Liver (tissue), 7 donors: ENCODE measurements at regions not wholly inside any gene's neighbourhood (a gene's known extent, or its start where the extent isn't known, plus 50 kb on each side); places are given as distances from the start of the nearest gene placed in this dataset.
"Not testable (repeated sequence)": the region's sequence is repeated elsewhere in the genome, so short reads cannot be mapped to it uniquely, and the experiment has no call there.

Experiments
- DNase-seq: peaks from one replicate; pipeline ENCODE4 v3.0.0-alpha.2; 2017; ENCODE audit warnings: low spot score
- H3K27ac ChIP-seq, 2 donors: one replicate each; pipeline ENCODE4 v1.7.0; 2013; ENCODE audit warnings: inconsistent platforms in 2 of 2, low read length in 2 of 2, control low read depth in 1 of 2, low read depth in 1 of 2, mild to moderate bottlenecking in 1 of 2
- H3K27me3 ChIP-seq, 4 donors: one replicate each; pipeline versions ENCODE4 v1.6.1 to v1.7.0; 2013; ENCODE audit warnings: low read length in 3 of 4, inconsistent platforms in 1 of 4, mild to moderate bottlenecking in 1 of 4, moderate library complexity in 1 of 4; ENCODE audit not compliant: control insufficient read depth in 4 of 4, insufficient read depth in 4 of 4
- H3K36me3 ChIP-seq, 4 donors: one replicate each; pipeline versions ENCODE4 v1.6.1 to v1.7.0; 2013; ENCODE audit warnings: low read length in 3 of 4, mild to moderate bottlenecking in 3 of 4, low read depth in 1 of 4, moderate library complexity in 1 of 4; ENCODE audit not compliant: control insufficient read depth in 4 of 4, insufficient read depth in 3 of 4
- H3K4me1 ChIP-seq, 4 donors: one replicate each; pipeline versions ENCODE4 v1.6.1 to v1.7.0; 2013; ENCODE audit warnings: low read length in 3 of 4, mild to moderate bottlenecking in 3 of 4, moderate library complexity in 1 of 4; ENCODE audit not compliant: control insufficient read depth in 4 of 4, insufficient read depth in 4 of 4
- H3K4me3 ChIP-seq, 3 donors: one replicate each; pipeline versions ENCODE4 v1.6.1 to v1.7.0; 2013; ENCODE audit warnings: low read length in 3 of 3, control low read depth in 1 of 3, low read depth in 1 of 3, mild to moderate bottlenecking in 1 of 3
- H3K9ac ChIP-seq, 2 donors: one replicate each; pipeline ENCODE4 v1.7.0; 2013; ENCODE audit warnings: low read length in 2 of 2, mild to moderate bottlenecking in 2 of 2, moderate library complexity in 2 of 2, control low read depth in 1 of 2, low read depth in 1 of 2
- H3K9me3 ChIP-seq, 4 donors: one replicate each; pipeline versions ENCODE4 v1.6.1 to v1.7.0; 2013; ENCODE audit warnings: low read length in 3 of 4; ENCODE audit not compliant: control insufficient read depth in 4 of 4
- FOXA2 ChIP-seq: IDR thresholded peaks from 2 replicates; pipeline ENCODE4 v1.6.1; 2016; ENCODE audit warnings: antibody characterized with exemption
- HNF4A ChIP-seq, 2 donors: conservative IDR thresholded peaks; 2 replicates each; pipeline ENCODE4 v1.6.1; 2016; ENCODE audit warnings: antibody characterized with exemption in 2 of 2, mild to moderate bottlenecking in 2 of 2
- HNF4G ChIP-seq: IDR thresholded peaks from 2 replicates; pipeline ENCODE4 v1.6.1; 2016; ENCODE audit warnings: antibody characterized with exemption
- MAX ChIP-seq: IDR thresholded peaks from 2 replicates; pipeline ENCODE4 v1.6.1; 2016; ENCODE audit warnings: antibody characterized with exemption
- SP1 ChIP-seq: IDR thresholded peaks from 2 replicates; pipeline ENCODE4 v1.6.1; 2018; ENCODE audit warnings: antibody characterized with exemption, mild to moderate bottlenecking
- WGBS: extraction: QIAGEN DNeasy Blood & Tissue Kit; methylation state at CpG from one replicate; pipeline ENCODE4 v1.1.7; 2013; 5-methylcytosine and 5-hydroxymethylcytosine counted together
- donor health status: healthy.
- donor health status: healthy.
- donor health status: healthy.
- donor health status: healthy.

DNA sequence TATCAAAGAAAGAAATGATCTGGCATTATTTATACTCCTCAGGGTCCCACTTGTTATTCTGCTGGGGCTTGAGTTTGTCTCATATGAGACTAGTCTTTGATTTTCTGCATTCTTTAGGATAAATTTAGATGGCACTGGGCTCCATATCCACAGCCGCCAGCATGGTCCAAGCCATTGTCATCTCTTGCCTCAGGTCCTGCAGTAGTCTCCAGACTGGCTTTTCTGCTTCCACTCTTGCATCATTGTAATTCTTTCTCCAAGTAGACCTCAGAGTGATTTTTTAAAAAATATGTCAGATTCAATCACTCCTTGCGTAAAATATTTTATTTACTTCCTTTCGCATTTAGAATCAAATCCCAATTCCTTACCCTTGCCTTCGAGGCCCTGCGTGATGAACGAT, 50.4 kb upstream of the ST3GAL6 start:
- H3K27me3 ChIP-seq = no peaks in the 10 kb centered on the region
- no peak for DNase-seq
- no peak overlapping the region for H3K9ac ChIP-seq
- TF ChIP-seq HNF4G = no peak
- TF ChIP-seq FOXA2 = no peak
- TF ChIP-seq HNF4A (conservative IDR thresholded peaks at IDR 0.05) = no peak
- no peak for TF ChIP-seq SP1
- no peak for TF ChIP-seq MAX
- no peak overlapping the region for H3K27ac ChIP-seq
- no peak overlapping the region for H3K4me3 ChIP-seq
- peaks cover 0 to 2% (median 0%) of the 10 kb centered on the region in 4 donors for H3K4me1 ChIP-seq
- no peaks in the 10 kb centered on the region for H3K36me3 ChIP-seq
- no peaks in the 10 kb centered on the region for H3K9me3 ChIP-seq
- WGBS = 98% methylated on average over 6 of the region's 6 CpGs

- not testable (repeated sequence) for H3K9ac ChIP-seq, DNase-seq, H3K4me1 ChIP-seq, H3K27ac ChIP-seq, H3K4me3 ChIP-seq, H3K36me3 ChIP-seq, H3K27me3 ChIP-seq, H3K9me3 ChIP-seq
- 92% methylated on average over 5 of the region's 5 CpGs for WGBS
These were observed 49.8 kb upstream of the ST3GAL6 start for GRCh38 chr3:98713332-98713731.
